H9 (cell line): ENCODE measurements at regions not wholly inside any gene's neighbourhood (a gene's known extent, or its start where the extent isn't known, plus 50 kb on each side); places are given as distances from the start of the nearest gene placed in this dataset.
A peak's percentile ranks its signal among the peaks of the same experiment; 100 is the strongest.

ENCODE experiments used
- DNase-seq: peaks from one replicate; pipeline ENCODE4 v3.0.0-alpha.2; 2017
- H2AFZ ChIP-seq: one replicate; pipeline ENCODE4 v1.6.1; 2013; ENCODE audit warnings: mild to moderate bottlenecking, low read length, control low read depth, moderate library complexity
- H2AK5ac ChIP-seq: 2 replicates; pipeline ENCODE4 v1.6.1; 2013; ENCODE audit warnings: low read length, control low read depth, mixed read lengths; ENCODE audit not compliant: insufficient read length
- H2BK120ac ChIP-seq: one replicate; pipeline ENCODE4 v1.6.1; 2013; ENCODE audit warnings: low read depth, mild to moderate bottlenecking, low read length, control low read depth, inconsistent platforms; ENCODE audit not compliant: poor library complexity, severe bottlenecking
- H2BK12ac ChIP-seq: 2 replicates; pipeline ENCODE4 v1.6.1; 2013; ENCODE audit warnings: low read length, control low read depth, mixed read lengths, low read depth; ENCODE audit not compliant: insufficient read length
- H2BK15ac ChIP-seq: 2 replicates; pipeline ENCODE4 v1.6.1; 2013; ENCODE audit warnings: low read depth, low read length, control low read depth
- H2BK20ac ChIP-seq: one replicate; pipeline ENCODE4 v1.6.1; 2013; ENCODE audit warnings: low read depth, mild to moderate bottlenecking, low read length, control low read depth, inconsistent platforms; ENCODE audit not compliant: poor library complexity, severe bottlenecking
- H2BK5ac ChIP-seq: 2 replicates; pipeline ENCODE4 v1.6.1; 2013; ENCODE audit warnings: low read length, control low read depth, mixed read lengths; ENCODE audit not compliant: insufficient read length
- H3K14ac ChIP-seq: 2 replicates; pipeline ENCODE4 v1.6.1; 2013; ENCODE audit warnings: low read length, control low read depth; ENCODE audit not compliant: insufficient read depth
- H3K18ac ChIP-seq: 2 replicates; pipeline ENCODE4 v1.6.1; 2013; ENCODE audit warnings: low read depth, mild to moderate bottlenecking, mixed read lengths, low read length, control low read depth; ENCODE audit not compliant: insufficient read length
- H3K23ac ChIP-seq: 2 replicates; pipeline ENCODE4 v1.6.1; 2013; ENCODE audit warnings: low read length, control low read depth, mixed read lengths, low read depth; ENCODE audit not compliant: insufficient read length
- H3K23me2 ChIP-seq: 2 replicates; pipeline ENCODE4 v1.6.1; 2013; ENCODE audit warnings: low read depth, mild to moderate bottlenecking, mixed read lengths, low read length, control low read depth; ENCODE audit not compliant: insufficient read length, poor library complexity, severe bottlenecking
- H3K27ac ChIP-seq: 2 replicates; pipeline ENCODE4 v1.5.1; 2013; ENCODE audit warnings: low read length, control low read depth, mixed read lengths, low read depth; ENCODE audit not compliant: insufficient read length
- H3K27me3 ChIP-seq: 2 replicates; pipeline ENCODE4 v1.6.1; 2013; ENCODE audit warnings: low read length, control low read depth, inconsistent platforms; ENCODE audit not compliant: insufficient read depth
- H3K4ac ChIP-seq: 2 replicates; pipeline ENCODE4 v1.6.1; 2013; ENCODE audit warnings: low read depth, mild to moderate bottlenecking, control low read depth, inconsistent platforms, low read length, moderate library complexity
- H3K4me1 ChIP-seq: 2 replicates; pipeline ENCODE4 v1.6.1; 2013; ENCODE audit warnings: low read length, control low read depth, inconsistent platforms; ENCODE audit not compliant: insufficient read depth
- H3K4me2 ChIP-seq: 2 replicates; pipeline ENCODE4 v1.6.1; 2013; ENCODE audit warnings: low read length, control low read depth, mixed read lengths; ENCODE audit not compliant: insufficient read length, insufficient read depth
- H3K56ac ChIP-seq: 2 replicates; pipeline ENCODE4 v1.6.1; 2013; ENCODE audit warnings: low read depth, mild to moderate bottlenecking, mixed read lengths, low read length, control low read depth; ENCODE audit not compliant: insufficient read length
- H3K79me1 ChIP-seq: 2 replicates; pipeline ENCODE4 v1.6.1; 2013; ENCODE audit warnings: low read depth, mild to moderate bottlenecking, moderate library complexity, low read length, control low read depth, inconsistent platforms; ENCODE audit not compliant: insufficient read depth, poor library complexity, severe bottlenecking
- H3K79me2 ChIP-seq: 2 replicates; pipeline ENCODE4 v1.6.1; 2013; ENCODE audit warnings: low read length, control low read depth, inconsistent platforms; ENCODE audit not compliant: insufficient read depth
- H3K9ac ChIP-seq: 2 replicates; pipeline ENCODE4 v1.6.1; 2013; ENCODE audit warnings: low read length, control low read depth, mixed read lengths; ENCODE audit not compliant: insufficient read length; ENCODE audit errors: extremely low read depth
- H3K9me3 ChIP-seq: one replicate; pipeline ENCODE4 v1.6.1; 2013; ENCODE audit warnings: low read depth, low read length, inconsistent platforms; ENCODE audit not compliant: control insufficient read depth
- H3T11ph ChIP-seq: one replicate; pipeline ENCODE4 v1.6.1; 2013; ENCODE audit warnings: mild to moderate bottlenecking, low read length, control low read depth, inconsistent platforms
- H4K20me1 ChIP-seq: one replicate; pipeline ENCODE4 v1.6.1; 2013; ENCODE audit not compliant: control insufficient read depth, insufficient read length, insufficient read depth
- H4K5ac ChIP-seq: 2 replicates; pipeline ENCODE4 v1.6.1; 2013; ENCODE audit warnings: low read depth, mild to moderate bottlenecking, mixed read lengths, low read length, control low read depth; ENCODE audit not compliant: insufficient read length
- H4K8ac ChIP-seq: replicated peaks from 2 replicates; pipeline ENCODE4 v1.6.1; 2013; ENCODE audit warnings: low read length, control low read depth, mixed read lengths, low read depth; ENCODE audit not compliant: insufficient read length
- H4K91ac ChIP-seq: 2 replicates; pipeline ENCODE4 v1.6.1; 2013; ENCODE audit warnings: low read depth, mild to moderate bottlenecking, moderate library complexity, mixed read lengths, low read length, control low read depth; ENCODE audit not compliant: insufficient read length
- H3K27ac Mint-ChIP-seq, 3 experiments: 2 replicates in 2 of 3; 3 replicates in 1 of 3; pipeline ENCODE4 v1.8.0; 2020 to 2021; ENCODE audit warnings: mixed read lengths in 3 of 3, mild to moderate bottlenecking in 1 of 3, moderate library complexity in 1 of 3
- H3K27me3 Mint-ChIP-seq: 2 replicates; pipeline ENCODE4 v1.8.0; 2021; ENCODE audit warnings: low read depth, mild to moderate bottlenecking, moderate library complexity, mixed read lengths
- H3K36me3 Mint-ChIP-seq, 3 experiments: 2 replicates in 2 of 3; 3 replicates in 1 of 3; pipeline ENCODE4 v1.8.0; 2020 to 2021; ENCODE audit warnings: low read depth in 3 of 3, mixed read lengths in 3 of 3; ENCODE audit not compliant: insufficient read depth in 1 of 3
- H3K4me1 Mint-ChIP-seq, 2 experiments: 2 replicates each; pipeline ENCODE4 v1.8.0; 2020; ENCODE audit warnings: mixed read lengths in 2 of 2
- H3K4me3 Mint-ChIP-seq, 2 experiments: 2 replicates in 1 of 2; 3 replicates in 1 of 2; pipeline ENCODE4 v1.8.0; 2020 to 2021; ENCODE audit warnings: mild to moderate bottlenecking in 2 of 2, mixed read lengths in 2 of 2, moderate library complexity in 1 of 2
- H3K9me3 Mint-ChIP-seq, 2 experiments: 2 replicates in 1 of 2; 3 replicates in 1 of 2; pipeline ENCODE4 v1.8.0; 2020; ENCODE audit warnings: mild to moderate bottlenecking in 2 of 2, mixed read lengths in 2 of 2, moderate library complexity in 1 of 2
- WGBS: extraction: QIAGEN DNeasy Blood & Tissue Kit; methylation state at CpG from one replicate; pipeline ENCODE4 v1.1.7; 2013; ENCODE audit warnings: missing lambda C conversion rate, low lambda C conversion rate, mixed read lengths; ENCODE audit not compliant: insufficient read length; ENCODE audit errors: extremely low coverage; 5-methylcytosine and 5-hydroxymethylcytosine counted together
- TF ChIP-seq, protein P1 (sequence below): fragments of 200-600 bp; sonication (generic); conservative IDR thresholded peaks from 3 replicates; pipeline ENCODE4 v1.8.0; 2021; ENCODE audit warnings: antibody characterized with exemption, mild to moderate bottlenecking

DNA sequence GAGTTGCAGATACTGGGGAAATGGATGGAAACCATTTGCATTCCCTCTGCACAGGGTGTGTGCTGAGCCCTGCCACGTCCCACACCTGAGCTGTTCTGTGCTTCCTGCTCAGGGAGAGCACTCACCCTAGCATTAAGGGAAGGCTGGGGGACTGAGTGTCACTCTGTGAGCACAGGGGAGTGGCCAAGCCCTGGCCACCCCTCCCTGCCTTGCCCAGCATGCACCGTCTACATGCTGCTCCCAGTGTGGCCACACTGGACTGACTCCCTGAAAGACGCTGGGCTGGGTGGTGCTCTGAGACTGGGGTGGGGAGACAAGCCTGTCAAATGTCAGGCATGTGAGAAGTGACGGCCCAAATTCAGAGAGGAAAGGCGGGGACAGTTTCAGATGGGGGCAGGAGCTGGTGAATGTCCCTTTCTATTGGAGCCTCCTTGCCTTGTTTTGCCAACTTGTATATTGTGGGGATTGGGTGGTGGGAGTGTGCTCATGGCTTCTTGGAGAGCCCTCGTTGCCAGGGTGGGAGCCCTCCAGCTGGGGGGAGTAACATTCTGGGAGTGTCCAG is 298.4 kb upstream of the HS6ST1 start:
- peaks cover 4% of the 10 kb centered on the region for H3K27me3 Mint-ChIP-seq
- Histone ChIP-seq H2BK120ac (no peak overlapping the region), H3T11ph (no peak overlapping the region), H2BK15ac (no peak overlapping the region), H4K20me1 (no peaks in the 10 kb centered on the region), H3K23me2 (no peaks in the 10 kb centered on the region), H3K9ac (no peak overlapping the region), H2BK20ac (no peak overlapping the region), H3K4me2 (no peak overlapping the region), H3K27ac (no peak overlapping the region), H3K4ac (no peak overlapping the region), H3K79me2 (no peaks in the 10 kb centered on the region), H3K27me3 (no peaks in the 10 kb centered on the region), H4K5ac (no peak overlapping the region), H3K18ac (no peak overlapping the region), H4K91ac (no peak overlapping the region), H3K14ac (no peak overlapping the region; the same call in 1 of the 2 replicates), H2BK12ac (no peak overlapping the region), H3K56ac (no peak overlapping the region), H3K23ac (no peak overlapping the region), H3K4me1 (no peaks in the 10 kb centered on the region), H4K8ac (no peak overlapping the region), H2AK5ac (no peak overlapping the region), H2BK5ac (no peak overlapping the region), H3K9me3 (peaks cover 5% of the 10 kb centered on the region), H3K79me1 (no peaks in the 10 kb centered on the region), H2AFZ (no peak overlapping the region)
- peaks cover 14 to 15% of the 10 kb centered on the region in 2 experiments for H3K9me3 Mint-ChIP-seq
- TF ChIP-seq, protein P1, sequence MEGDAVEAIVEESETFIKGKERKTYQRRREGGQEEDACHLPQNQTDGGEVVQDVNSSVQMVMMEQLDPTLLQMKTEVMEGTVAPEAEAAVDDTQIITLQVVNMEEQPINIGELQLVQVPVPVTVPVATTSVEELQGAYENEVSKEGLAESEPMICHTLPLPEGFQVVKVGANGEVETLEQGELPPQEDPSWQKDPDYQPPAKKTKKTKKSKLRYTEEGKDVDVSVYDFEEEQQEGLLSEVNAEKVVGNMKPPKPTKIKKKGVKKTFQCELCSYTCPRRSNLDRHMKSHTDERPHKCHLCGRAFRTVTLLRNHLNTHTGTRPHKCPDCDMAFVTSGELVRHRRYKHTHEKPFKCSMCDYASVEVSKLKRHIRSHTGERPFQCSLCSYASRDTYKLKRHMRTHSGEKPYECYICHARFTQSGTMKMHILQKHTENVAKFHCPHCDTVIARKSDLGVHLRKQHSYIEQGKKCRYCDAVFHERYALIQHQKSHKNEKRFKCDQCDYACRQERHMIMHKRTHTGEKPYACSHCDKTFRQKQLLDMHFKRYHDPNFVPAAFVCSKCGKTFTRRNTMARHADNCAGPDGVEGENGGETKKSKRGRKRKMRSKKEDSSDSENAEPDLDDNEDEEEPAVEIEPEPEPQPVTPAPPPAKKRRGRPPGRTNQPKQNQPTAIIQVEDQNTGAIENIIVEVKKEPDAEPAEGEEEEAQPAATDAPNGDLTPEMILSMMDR: no peak
- H3K36me3 Mint-ChIP-seq: peaks cover 4 to 11% (median 5%) of the 10 kb centered on the region in 3 experiments
- no peak overlapping the region for H3K4me3 Mint-ChIP-seq
- H3K4me1 Mint-ChIP-seq: peaks cover 2% of the 10 kb centered on the region in 2 experiments; a peak in 2 of 4 replicates
- no peak for DNase-seq
- H3K27ac Mint-ChIP-seq: peak overlapping the region in 1 of 3 experiments; percentile 64; a peak in 1 of 7 replicates
- no CpG with 5 or more reads among the region's 6 CpGs for WGBS
